DMS79 (cell line): ENCODE measurements at regions not wholly inside any gene's neighbourhood (a gene's known extent, or its start where the extent isn't known, plus 50 kb on each side); places are given as distances from the start of the nearest gene placed in this dataset.

Source experiments
- DNase-seq: peaks from one replicate; lab custom pipeline; 2025; lab: John Stamatoyannopoulos, UW

DNA sequence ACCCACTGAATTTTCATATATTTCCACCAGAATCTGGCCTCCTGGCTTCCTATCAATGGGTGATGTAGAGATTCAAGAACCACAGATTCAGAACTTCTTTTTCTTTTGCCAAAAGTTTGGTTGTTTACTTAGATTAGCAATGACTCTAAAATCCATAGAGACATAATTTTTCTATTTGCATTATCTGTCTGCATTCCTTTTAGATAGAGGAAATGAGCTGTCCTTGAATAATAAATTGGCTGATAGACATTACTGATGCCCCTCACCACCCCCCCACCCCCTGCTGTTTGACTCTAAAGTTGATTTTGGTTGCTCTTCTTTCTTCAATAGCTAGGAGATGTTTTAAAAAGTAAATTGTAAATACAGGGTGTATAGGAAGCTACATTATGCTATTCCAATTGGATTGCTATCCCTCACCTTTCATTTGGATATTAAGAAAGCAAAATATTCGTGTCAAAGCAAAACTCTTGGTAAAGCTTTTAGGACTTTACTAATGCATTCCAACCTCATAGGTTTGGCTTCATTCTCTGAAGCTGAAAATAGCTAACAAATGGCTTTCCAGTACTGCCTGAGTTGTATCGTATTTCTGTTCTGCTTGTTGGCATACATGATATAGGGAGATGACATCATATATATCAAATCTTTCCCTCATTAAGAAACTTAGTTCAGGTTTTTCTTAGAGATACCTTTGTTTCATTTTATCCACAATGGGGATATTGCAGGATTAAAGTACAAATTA, 606.0 kb downstream of the ARL4A start:
- no peak for DNase-seq

DNA sequence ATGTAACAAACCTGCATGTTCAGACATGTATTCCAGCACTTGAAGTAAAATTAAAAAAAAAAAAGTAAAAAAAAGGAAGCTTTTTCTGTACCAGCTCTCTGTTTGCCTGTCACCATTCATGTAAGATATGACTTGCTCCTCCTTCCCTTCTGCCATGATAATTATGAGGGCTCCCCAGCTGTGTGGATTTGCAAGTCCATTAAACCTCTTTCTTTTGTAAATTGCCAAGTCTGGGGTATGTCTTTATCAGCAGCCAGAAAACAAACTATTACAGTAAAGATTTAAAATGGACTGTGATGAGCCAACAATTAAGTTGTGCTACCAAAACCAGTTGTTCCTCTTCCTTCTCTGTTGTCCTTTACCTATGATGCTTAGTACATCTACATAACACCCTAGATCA, 619.6 kb downstream of the ARL4A start:
- no peak for DNase-seq

DNA sequence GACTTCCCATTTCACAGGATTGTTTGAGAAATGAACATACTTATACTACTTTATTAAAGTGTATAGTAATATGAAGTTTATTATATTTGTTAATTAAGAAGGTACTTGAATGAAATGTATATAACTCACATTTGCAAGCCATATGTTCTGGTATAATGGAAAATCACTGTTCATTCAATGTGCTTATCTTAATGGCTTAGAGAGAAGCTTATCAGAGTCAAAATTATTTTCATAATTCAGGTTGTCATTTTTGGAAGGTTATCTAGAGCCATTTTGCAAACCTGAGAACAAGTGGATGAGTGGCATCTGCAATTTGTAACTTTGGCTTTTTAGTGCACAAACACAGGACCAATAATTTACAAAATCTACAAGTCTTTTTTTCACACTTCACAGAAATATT, 621.0 kb downstream of the ARL4A start:
- no peak for DNase-seq

DNA sequence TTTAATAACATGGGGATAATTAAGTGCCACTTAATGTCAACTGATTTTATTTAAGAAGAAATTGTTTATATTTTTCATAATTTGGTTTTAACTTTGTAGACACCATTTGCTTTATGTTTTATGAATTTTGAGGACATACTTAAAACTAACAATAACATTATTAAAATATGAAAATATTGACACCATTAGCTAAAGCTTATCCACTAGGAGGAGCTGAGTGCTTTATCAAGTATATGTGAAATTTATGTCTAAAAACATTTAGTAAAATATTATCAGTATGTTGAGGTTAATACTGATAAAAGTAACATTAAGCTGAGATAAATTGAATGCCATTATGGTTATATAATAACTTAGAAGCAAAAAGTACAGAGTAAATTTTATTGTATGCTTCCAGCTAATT, 622.1 kb downstream of the ARL4A start:
- no peak for DNase-seq

DNA sequence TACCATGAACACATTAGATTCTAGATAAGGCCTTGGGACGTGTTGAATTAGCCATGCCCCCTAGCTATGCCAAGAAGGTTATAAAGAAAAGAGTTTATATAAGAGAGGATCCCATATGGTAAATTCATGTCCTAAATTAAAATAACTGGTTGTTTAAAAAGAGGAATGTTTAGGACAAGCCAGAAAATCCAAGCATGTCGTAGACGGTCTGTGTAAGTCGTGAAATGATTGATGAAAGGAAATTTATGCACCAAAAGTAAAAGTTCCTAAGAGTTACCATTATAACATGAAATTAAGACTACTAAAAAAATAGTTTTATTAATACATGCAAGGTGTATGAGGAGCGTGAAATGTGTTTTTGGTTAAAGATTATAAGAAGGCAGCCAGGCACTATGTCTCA, 624.9 kb downstream of the ARL4A start:
- no peak for DNase-seq

DNA sequence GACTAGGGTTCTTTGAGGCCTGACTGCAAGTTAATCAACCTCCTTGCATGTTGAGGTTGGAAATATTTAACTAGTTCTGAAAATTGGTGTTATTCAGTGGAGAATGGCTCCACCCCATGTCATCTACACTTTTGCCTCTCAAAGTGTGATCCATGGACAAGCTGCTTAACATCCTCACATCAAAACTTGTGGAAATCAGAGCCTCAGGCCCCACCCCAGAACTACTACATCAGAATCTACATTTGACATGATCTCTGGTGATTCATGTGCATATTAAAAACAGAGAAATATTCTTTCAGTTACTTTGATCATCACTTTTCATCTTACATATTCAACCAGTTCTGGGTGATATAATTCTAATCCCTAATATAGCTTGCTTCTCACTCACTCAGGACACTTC, 632.9 kb downstream of the ARL4A start:
- no peak for DNase-seq

DNA sequence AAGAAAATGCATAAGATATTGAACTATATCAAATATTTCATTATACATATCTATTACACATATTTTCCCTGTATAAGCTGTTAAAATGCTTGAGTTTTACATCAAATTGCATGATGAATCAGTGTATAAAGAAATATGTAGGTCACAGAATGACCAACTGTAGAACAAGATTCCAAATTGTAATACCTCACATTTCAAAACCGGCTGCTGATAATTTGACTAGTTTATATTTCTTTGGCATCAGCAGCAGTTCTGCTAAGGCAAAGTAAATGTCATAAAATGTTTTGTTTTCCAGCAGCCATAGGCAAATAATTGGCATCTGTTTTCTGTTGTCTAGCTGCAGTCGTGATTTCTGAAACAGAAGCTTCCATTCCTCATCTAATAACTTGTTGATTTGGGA, 633.9 kb downstream of the ARL4A start:
- DNase-seq = no peak

DNA sequence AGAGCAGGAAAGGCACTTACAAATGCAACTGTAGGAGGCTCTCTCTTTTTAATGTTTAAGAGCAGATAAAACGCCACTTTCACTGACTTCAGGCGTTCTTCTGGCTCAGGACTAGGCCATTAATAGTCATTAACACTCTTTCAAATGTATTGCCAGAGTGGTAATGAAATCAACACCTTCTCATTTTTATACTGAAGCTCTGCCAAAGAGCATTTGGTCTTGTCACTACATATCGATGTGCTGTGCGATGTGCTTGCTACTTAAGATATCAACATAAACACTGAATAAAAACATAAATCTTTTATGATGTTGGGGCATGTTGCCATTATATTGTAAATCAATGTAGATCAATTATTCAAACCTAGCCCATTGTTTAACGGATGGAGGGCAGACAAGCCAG, 634.7 kb downstream of the ARL4A start:
- no peak for DNase-seq

DNA sequence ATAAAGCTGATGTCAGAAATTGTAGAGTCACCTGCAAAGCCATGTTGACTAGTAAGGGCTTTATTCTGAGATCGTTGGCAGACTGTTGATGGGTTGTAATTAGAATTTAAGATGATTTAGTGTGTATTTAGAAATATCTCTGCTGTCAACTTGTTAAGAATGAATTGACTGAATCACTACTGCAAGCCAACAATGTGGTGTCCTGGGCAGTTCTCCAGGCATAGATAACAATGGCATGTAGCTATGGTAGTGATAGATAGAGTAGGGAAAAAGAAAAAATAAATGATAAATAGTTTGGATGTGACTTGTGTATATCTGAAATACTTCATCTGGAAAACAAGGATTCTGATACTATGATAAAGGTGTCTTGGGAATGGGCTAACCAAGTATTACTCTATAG, 640.2 kb downstream of the ARL4A start:
- DNase-seq = no peak

DNA sequence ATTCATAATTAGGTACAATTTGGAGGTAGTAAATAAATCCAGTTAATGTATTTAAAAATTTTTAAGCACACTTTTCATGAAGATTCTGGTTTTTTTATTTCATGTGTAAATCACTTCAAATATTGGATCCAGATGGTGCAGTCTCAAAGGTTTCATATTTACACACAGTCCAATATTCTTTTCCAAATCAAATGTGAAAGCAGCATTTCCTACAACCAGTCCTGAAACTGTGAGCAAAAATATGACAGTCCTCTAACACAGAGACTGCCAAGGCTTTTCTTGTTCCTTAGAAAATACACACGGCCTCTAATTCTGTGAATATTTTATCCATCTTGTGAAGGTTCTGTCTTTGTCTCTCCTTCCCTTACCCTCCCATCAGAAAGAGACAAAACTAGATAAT, 645.9 kb downstream of the ARL4A start:
- no peak for DNase-seq

DNA sequence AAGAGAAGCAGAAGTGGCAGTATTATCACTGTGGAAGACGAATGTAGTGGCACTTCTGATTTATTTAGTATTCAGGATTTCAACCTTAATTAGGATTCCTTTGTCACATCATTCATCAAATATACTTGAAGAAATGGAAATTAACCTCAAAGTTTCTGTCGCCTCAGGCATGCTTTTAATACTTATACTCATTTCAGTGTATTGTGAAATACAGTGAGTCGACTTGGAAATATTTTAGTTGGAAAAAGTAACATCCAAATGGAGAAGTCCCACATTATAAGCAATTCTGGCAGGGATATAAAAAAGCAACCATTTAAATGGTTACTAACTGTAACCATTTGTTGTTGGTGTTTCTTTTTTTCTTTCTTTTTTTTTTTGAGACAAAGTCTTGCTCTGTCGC, 648.8 kb downstream of the ARL4A start:
- DNase-seq = no peak

DNA sequence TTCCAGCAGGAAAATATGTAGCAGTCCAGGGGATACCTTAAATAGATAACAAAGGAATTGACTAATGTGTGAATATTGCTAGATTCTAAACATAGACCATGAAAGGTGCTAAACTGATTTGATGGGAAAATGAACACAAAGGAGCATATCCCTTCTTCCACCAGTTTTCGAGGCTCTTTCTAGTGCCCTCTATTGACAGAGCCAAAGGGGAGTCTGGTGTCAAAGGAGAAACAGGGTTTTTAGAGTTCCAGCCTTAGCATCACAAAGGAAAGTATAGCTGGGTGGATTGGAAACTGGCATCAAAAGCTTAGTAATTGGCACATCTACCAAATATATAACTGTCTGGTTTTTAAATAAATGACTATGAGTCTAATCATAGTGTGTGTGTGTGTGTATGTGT, 636.8 kb downstream of the ETV1 start:
- no peak for DNase-seq

DNA sequence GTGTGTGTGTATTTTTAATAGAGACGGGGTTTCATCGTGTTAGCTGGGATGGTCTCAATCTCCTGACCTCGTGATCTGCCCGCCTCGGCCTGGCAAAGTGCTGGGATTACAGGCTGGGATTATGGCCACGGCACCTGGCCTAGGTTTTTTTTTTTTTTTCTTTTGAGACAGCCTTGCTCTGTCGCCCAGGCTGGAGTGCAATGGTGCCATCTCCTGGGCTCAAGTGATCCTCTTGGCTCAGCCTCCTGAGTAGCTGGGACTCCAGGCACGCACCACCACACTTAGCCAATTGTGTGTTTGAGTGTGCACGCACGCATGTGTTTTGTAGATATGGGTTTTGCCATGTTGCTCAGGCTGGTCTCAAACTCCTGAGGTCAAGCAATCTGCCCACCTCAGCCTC, 629.8 kb downstream of the ETV1 start:
- no peak for DNase-seq

DNA sequence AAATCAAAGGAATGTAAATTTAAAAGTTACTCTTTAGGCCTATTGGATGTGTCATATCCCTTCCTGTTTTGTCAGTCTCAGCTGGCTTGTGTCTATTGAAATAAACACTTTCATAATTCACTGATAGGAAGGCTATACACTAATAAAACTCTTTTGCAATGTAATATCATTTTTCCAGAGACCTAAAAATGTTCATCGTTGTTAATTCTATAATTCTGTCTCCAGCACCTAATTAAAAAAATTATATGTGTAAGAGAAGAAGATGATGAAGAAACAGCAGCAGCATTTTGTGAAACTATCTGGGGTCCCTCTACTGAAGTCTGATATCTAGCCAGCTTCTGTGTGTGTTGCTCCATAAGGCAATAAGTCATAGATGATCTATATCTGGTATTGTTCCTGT, 602.7 kb downstream of the ETV1 start:
- no peak for DNase-seq

DNA sequence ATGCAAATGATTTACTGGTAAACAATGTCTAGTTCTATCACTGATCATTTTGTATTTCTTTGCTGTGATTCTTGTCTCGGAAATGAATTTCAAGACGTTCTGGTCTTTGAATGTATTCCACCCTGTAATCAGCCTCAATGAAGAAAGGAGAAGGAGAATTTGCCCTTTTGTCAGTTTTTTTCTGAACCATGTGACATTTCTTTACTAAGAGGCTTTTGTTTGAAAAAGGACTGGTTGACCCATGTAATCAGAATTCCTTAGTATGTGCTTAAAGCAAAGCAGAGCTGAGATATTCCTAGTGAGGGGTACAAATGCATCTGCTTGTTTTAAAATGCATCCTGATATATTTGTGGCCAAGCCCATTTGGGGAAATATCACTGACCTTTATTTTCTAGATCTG, 581.6 kb downstream of the ETV1 start:
- no peak for DNase-seq

DNA sequence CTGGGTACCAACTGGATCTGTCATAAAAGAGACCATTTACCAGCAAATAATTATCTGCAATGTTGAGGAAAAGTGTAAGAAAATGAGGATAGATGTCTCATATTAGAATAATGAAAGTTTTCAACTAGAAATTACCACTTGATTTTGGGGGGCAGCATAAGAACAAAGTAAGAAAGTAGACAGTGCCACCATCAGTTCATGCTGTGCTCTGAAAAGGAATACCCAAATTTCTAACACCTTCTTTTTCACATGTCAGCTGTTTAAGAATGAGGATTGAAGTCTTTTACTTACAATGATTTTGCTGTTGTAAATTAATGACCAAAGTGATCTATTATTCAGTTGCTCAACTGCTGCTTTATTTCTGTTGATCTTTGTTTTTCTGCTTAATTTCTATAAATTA, 578.3 kb downstream of the ETV1 start:
- no peak for DNase-seq

DNA sequence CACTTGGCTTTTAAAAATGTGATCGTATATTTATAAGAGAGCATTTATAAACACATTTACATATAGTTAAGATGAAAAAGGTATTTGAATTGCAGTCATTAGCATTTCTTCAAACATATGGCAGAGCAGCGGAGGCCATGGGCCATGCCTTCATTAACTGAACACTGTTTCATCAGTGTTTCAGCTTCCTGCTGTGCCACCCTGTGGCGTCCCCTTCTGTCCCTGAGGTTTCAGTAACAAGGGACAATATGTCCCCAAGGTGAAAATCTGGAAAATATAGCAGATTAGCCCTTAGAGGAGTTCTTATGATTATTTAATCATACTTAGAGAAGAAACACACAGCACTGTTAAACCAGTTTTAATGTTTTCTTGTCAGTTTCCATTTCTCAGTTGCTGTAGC, 577.8 kb downstream of the ETV1 start:
- no peak for DNase-seq

DNA sequence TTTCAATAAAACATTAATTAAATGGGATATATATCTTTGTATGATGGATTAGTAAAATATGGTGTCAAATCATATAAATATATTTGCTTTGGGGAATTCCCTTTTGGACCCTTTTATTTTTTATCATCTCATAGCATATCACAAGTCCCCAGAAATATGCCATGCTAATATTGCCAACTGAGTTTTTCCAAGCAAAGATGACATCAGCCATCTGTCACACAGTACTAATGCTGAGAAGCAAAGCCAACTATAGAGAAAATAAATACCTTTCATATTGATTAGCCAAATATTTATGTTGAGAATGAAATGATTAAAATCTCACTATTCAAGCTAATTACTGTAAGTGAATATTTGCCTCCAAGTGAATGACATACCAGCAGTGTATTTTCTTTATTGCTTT, 575.3 kb downstream of the ETV1 start:
- no peak for DNase-seq

DNA sequence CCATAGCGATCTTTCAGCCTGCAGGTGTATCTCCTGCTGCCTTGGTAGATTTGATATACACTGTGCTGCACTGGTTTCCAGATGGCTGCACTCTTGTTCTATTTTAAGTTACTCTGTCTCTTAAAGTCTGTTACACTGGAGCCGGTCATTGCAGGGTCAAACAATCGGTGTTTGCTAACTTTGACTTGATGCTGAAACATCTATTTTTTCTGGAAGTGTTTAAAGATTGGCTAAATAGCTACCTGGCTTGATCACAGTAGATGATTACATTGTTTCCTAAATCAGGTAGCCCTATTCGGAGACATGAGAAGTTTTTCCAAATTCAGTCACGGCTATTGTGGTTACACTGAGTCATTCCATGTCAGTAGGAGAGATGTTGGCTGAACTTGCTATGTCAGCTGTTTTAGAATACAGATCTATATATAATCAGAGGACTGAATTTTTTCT, 574.8 kb downstream of the ETV1 start:
- no peak for DNase-seq

DNA sequence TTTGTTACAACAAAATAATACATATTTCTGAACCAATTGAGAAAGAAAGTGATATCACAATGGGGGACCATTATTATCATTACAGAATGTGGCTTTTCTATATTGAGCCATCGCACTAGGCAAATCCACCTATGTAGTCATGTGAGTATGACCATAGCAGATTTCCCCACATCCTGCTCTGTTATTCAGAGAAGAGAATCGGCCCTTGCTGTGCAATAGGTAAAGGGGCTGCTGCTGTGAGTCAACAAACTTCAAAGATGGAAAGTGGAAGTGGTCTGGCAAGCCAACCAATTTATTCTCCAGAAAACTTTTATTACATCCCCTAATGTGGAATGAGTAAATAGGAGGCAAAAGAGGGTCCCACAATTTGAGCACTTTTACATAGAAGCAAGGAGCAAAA, 573.4 kb downstream of the ETV1 start:
- no peak for DNase-seq

DNA sequence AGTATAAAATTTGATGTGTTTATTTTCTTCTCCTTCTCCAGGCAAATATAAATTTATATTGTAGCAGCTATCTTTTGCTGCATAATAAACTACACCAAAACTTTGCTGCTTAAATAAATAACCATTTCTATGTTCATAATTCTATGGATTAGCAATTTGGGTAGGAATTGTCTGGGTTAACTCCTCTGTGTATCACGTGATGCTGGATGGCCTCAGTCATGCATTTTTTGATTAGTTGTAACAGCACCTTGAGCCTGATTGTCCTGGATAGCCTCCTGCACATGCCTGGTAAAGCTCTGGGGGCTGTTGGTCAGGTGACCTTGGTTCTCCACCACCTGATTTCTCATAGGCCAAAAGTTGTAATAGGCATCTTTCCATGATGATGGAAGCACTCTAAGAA, 572.9 kb downstream of the ETV1 start:
- no peak for DNase-seq

DNA sequence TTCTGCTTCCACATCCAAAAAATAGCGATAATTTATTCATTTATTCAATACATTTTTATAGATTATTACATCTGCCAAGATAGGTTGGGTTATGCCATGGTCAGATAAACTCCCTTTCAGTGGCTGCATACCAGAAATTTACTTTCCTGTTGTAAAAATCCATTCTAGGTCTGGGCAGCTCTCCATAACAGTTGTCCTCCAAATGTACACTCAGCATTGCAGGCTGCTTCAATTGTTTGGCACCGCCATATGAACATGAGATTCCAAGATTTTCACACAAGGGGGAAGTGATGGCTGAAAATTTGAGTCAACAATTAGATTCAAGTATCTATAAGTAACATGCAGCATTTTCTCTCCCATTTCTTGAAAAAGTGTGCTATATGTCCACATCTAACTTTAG, 568.7 kb downstream of the ETV1 start:
- DNase-seq = no peak

DNA sequence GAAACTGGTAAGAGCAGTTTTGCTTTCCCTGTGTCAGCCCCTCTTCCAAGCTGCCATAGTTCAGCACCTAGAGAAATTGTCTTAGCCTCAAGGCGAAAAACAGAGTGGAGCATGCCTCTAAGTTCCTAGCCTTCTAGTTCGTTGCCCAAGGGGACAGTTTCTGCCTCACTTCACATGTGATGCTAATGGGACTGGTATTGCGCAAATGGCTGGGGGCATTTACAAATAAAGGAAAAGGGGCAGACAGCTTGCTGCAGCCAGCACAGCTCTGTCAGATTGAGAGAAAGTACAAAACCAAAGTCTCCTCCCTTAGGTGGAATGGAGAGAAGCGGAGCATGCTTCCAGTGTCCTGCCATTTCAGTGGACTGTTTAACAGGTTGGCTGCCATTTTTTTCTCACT, 567.7 kb downstream of the ETV1 start:
- DNase-seq = no peak

DNA sequence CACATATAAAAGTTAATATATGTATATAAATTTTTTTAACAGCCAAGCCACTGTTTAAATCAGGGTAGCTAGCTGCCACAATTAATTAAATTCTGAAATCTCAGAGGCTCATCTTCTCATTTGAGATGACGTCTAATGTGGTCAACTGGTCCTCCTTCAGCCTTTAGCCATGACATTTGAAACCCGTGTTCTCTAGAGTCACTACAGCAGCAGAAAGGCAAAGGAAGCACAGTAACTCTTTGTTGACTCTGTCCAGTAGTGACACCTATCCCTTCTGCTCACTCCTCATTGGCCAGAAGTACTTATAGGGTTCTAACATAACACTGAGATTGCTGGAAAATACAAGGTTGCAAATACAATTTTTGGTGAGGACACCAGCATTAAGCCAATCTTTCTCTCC, 555.5 kb downstream of the ETV1 start:
- no peak for DNase-seq

DNA sequence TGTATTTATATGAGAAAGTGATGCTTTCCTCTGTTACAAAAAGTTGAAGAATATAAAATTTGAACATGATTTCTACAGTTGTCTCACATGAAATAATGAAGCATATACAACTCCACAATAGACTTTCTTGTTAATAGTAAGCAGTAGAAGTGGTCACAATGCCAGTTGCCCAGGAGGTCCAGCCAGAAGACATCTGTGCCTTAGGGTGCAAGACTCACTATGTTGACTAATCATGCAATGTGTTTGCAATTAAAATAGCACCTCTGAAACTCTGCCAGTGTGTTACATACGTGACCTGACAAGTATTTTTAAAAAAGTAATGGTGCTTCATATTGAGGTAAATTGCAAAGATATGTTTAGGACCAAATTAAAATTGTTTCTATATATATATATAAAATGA, 547.2 kb downstream of the ETV1 start:
- DNase-seq = no peak
